ENCODE measurements at regions not wholly inside any gene's neighbourhood (a gene's known extent, or its start where the extent isn't known, plus 50 kb on each side); places are given as distances from the start of the nearest gene placed in this dataset.

DNA sequence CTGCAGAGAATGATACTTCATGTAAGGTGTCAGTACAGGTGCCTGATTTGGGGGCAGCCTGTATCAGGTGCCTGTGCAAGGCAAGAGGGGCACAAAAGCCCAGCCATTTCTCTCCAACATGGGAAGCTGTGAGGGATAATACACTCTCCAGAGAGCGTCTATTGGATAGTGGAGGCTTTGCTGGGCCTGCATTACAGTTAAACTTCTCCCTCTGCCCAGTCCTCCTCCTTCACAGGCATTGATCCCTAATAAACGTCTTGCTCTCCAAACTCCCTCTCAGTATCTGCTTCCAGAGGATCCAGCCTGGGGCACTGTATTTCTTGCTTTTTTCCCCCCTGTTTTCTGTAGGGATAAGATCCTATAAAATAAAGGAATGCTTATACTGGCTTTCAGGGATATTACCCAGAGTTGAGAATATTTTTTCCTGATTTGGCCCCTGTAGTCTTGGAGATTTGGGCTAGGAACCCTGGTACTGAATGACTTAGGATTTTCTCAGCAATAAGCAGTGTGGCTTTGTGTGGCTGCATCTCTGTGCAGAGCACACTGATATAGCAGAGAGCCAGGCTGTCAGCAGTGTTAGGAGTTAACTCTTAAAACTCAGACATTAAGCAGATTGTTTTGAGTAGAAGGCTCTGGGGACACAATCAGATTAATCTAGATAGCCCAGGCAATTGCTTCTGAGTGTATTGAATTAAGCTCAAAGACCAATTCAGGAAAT, 330.6 kb downstream of the CYRIA start:
- Histone ChIP-seq H3K9me3 (peaks cover 0 to 2% (median 0%) of the 10 kb centered on the region in 4 donors), H3K27me3 (no peaks in the 10 kb centered on the region), H3K4me1 (peaks cover 0 to 6% (median 0%) of the 10 kb centered on the region in 4 donors), H3K36me3 (no peaks in the 10 kb centered on the region), H3K4me3 (no peak overlapping the region), H3K27ac (no peak overlapping the region)
- DNase-seq: no peak
- intact Hi-C loops (cut with DNase I): no loop called here
- TF ChIP-seq, protein P1, sequence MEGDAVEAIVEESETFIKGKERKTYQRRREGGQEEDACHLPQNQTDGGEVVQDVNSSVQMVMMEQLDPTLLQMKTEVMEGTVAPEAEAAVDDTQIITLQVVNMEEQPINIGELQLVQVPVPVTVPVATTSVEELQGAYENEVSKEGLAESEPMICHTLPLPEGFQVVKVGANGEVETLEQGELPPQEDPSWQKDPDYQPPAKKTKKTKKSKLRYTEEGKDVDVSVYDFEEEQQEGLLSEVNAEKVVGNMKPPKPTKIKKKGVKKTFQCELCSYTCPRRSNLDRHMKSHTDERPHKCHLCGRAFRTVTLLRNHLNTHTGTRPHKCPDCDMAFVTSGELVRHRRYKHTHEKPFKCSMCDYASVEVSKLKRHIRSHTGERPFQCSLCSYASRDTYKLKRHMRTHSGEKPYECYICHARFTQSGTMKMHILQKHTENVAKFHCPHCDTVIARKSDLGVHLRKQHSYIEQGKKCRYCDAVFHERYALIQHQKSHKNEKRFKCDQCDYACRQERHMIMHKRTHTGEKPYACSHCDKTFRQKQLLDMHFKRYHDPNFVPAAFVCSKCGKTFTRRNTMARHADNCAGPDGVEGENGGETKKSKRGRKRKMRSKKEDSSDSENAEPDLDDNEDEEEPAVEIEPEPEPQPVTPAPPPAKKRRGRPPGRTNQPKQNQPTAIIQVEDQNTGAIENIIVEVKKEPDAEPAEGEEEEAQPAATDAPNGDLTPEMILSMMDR (IDR thresholded peaks at IDR 0.05): no peak
- no peak for TF ChIP-seq POLR2A (IDR thresholded peaks at IDR 0.05)
- no peak for TF ChIP-seq EP300 (IDR thresholded peaks at IDR 0.05)
- TF ChIP-seq POLR2AphosphoS5 (IDR thresholded peaks at IDR 0.05): no peak
- WGBS, 2 donors: 51 to 60% methylated on average over 2 of the region's 2 CpGs

DNA sequence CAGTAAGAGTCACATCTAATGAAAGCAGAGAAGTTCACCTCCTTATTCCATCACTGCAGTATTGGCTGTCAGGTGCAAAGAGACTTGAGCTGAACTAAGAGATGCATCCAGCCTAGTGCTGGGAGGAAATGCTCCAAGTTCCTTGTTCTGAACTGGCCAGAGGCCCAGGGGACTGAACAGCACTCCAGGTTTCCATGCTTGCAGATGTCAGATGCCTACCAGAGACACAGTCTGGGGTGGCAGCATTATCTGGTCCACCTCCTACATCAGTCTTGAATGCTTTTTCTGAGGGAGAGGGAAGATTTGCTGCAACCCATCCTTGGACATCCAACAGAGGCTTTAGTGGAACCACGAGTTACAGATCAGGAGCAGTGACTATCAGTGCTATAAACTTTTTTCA, 331.3 kb downstream of the CYRIA start:
- TF ChIP-seq POLR2AphosphoS5 (IDR thresholded peaks at IDR 0.05): no peak
- no peak for TF ChIP-seq EP300 (IDR thresholded peaks at IDR 0.05)
- no peak for TF ChIP-seq POLR2A (IDR thresholded peaks at IDR 0.05)
- TF ChIP-seq, protein P1 (IDR thresholded peaks at IDR 0.05): no peak
- Histone ChIP-seq H3K4me1 (peaks cover 0 to 6% (median 0%) of the 10 kb centered on the region in 4 donors), H3K9me3 (peaks cover 0 to 2% (median 0%) of the 10 kb centered on the region in 4 donors), H3K36me3 (no peaks in the 10 kb centered on the region), H3K4me3 (no peak overlapping the region), H3K27ac (no peak overlapping the region), H3K27me3 (no peaks in the 10 kb centered on the region)
- intact Hi-C loops (cut with DNase I): no loop called here
- WGBS, 2 donors: 81 to 87% methylated on average over 1 of the region's 1 CpG
- DNase-seq: no peak

DNA sequence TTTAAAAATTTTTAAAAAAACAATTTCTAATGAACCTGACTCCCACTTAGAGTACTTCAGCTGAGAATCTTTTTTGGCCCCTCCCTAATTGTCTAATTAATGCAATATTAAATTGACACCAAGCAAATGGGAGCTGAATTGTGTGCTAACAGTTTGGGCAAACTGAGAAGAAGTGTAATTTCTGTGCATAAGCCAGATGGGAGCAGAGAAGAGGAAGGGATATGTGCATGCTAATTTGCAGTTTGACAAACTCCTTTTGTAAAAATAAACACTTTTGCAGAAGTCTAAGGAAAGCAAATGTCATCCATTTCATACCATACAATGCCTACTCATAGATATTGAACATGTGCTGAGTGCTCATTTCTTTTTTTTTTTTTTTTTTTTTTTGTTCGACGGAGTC, 332.0 kb downstream of the CYRIA start:
- TF ChIP-seq POLR2A (IDR thresholded peaks at IDR 0.05) (no peak), POLR2AphosphoS5 (IDR thresholded peaks at IDR 0.05) (no peak), EP300 (IDR thresholded peaks at IDR 0.05) (no peak)
- TF ChIP-seq, protein P1 (IDR thresholded peaks at IDR 0.05): no peak
- 45 to 63% methylated on average over 2 of the region's 2 CpGs for WGBS, 2 donors
- Histone ChIP-seq H3K27ac (no peak overlapping the region), H3K36me3 (no peaks in the 10 kb centered on the region), H3K4me3 (no peak overlapping the region), H3K9me3 (no peaks in the 10 kb centered on the region), H3K4me1 (peaks cover 0 to 6% (median 0%) of the 10 kb centered on the region in 4 donors), H3K27me3 (no peaks in the 10 kb centered on the region)
- intact Hi-C loops (cut with DNase I): no loop called here
- no peak for DNase-seq

DNA sequence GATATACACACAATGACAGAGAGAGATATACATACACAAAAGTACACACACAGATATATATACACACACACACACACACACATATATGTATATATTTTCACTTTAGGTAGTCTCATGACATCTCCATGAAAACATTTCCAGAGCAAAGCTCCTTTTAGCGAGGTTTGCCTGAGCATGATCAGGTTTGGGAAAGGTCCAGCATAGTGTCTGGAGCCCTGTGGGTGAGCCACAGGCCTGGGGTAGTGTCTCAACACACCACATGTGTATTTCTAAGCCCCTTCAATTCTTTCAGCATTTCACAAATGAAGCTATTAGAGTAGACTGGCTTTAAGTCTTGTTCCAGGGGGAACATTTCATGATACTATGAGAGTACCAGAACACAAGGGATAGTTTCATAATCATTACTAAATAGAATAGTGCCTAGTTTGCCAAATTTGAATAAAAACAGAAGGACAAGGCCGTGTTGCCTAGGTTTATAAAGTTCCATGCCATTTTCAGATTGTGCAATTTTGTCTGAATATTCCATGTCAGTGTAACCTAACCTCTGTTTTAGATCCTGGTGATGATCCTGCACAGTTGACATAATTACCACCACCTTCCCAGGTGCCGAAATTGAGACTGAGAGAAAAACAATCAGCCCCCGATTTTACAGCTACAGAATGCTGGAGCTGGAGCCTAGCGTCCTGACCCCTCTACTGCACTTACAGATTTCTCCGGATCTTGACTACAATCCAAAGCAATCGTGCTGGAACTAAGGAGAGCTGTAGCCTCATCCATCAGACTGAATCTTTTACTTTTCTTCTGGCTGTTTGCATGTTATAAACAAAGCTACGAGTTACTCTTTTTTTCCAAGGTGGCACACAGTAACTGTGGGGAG, 332.7 kb downstream of the CYRIA start:
- Histone ChIP-seq H3K36me3 (no peaks in the 10 kb centered on the region), H3K9me3 (no peaks in the 10 kb centered on the region), H3K4me1 (peaks cover 0 to 6% (median 0%) of the 10 kb centered on the region in 4 donors), H3K27ac (no peak overlapping the region), H3K4me3 (no peak overlapping the region), H3K27me3 (no peaks in the 10 kb centered on the region)
- WGBS, 2 donors: 72 to 74% methylated on average over 8 of the region's 8 CpGs
- TF ChIP-seq POLR2A (IDR thresholded peaks at IDR 0.05): no peak
- no peak for TF ChIP-seq POLR2AphosphoS5 (IDR thresholded peaks at IDR 0.05)
- TF ChIP-seq, protein P1 (IDR thresholded peaks at IDR 0.05): no peak
- no peak for TF ChIP-seq EP300 (IDR thresholded peaks at IDR 0.05)
- intact Hi-C loops (cut with DNase I): no loop called here
- no peak for DNase-seq

All from sigmoid colon (tissue), 6 donors.